KBM-7 (cell line): ENCODE measurements at regions not wholly inside any gene's neighbourhood (a gene's known extent, or its start where the extent isn't known, plus 50 kb on each side); places are given as distances from the start of the nearest gene placed in this dataset.

ENCODE experiments used
- DNase-seq: peaks from one replicate; pipeline ENCODE4 v3.0.0-alpha.2; 2015
- in situ Hi-C: fragments of 300-500 bp; cut with MboI; formaldehyde crosslinking; loops from 2 replicates; pipeline ENCODE4 v1.14.3; 2020; ENCODE audit warnings: low sequenced_read_pairs, low pct_unique_long_range_greater_than_20kb, mixed read lengths

DNA sequence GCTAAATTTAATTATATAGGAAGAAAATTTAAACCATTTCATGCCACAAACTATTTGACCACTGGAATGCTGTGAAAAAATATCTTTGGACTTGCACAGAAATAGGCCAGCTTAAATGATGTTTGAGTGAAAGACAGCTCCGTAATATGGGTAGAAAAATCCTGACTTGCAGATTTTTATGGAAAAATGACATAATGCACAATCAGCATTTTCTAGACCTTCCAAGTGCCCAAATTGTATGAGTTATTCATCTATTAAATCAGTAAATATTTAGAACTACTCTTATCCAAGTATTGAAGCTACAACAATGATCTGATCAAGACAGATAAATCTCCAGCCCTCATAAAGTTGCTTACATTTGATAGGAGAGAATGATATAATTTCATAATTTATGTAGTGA lies 691.1 kb upstream of the DDX18 start:
- in situ Hi-C loops, result no loop called here
- no peak for DNase-seq

DNA sequence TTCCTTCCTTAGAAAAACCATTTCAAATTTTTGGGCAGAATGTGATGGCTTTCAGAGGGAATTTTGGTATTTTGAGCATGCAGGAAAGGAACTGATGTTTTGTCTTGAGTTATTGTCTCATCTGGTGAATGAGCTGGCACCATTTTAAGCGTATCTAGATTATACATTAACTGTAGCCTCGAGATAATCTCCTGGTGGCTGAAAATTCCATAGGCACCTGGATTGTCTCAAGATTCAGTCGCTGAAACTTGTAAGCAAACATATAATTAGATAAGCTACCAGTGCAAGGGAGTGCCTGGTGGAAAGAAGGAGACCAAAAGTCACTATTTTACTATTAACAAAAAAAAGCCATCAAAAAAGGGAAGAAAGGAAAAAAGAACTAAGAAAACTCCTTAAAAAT lies 687.8 kb upstream of the DDX18 start:
- in situ Hi-C loops, result no loop called here
- DNase-seq, result no peak

GRCh38 chr2:117127680-117128079 lies 686.8 kb upstream of the DDX18 start:
- in situ Hi-C loops, result no loop called here
- DNase-seq, result no peak

DNA sequence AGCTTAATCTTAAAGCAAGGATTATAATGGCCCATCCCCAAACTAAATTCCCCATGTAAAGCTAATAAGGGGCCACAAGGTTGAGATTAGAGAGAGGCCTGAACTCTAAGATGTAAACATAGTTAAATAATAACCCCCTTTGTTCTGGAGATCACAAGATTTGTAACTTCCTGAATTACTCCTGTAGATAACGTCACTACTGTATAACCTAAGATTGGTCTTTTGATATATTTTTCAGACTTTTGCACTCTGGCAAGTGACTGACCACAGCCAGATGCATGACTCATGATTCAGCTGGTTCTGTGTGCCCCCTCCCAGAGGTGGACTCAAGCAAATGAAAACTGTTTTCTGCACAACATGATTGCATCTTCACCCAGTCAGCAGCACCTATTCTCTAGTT lies 686.0 kb upstream of the DDX18 start:
- in situ Hi-C loops, result no loop called here
- no peak for DNase-seq

- in situ Hi-C loops, result no loop called here
- no peak for DNase-seq
These were observed 677.1 kb upstream of the DDX18 start for GRCh38 chr2:117137371-117137770.

DNA sequence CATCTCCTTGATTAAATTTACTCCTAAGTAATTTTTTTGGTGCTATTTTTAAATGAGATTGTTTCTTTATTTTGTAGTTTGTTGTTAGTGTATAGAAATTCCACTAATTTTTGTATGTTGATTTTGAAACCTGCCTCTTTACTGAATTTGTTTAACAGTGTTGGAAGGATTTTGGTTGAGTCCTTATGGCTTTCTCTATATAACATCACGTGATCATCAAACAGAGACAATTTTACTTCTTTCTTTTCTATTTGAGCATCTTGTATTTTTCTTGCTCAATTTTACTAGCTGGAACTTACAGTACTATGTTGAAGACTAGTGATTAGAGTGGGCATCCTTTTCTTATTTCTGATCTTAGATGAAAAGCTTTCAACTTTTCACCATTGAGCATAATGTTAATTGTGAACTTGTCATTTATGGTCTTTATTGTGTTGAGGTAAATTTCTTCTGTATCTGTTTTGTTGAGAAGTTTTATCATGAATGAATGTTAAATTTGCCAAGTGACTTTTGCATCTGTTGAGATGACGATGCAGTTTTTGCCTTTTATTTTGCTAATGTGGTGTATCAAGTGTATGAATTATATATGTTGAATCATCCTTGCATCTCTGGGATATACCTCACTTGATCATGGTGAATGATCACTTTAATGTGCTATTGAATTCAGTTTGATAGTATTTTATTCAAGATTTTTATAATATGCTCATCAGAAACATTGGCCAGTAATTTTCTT lies 645.3 kb upstream of the DDX18 start:
- in situ Hi-C loops, result no loop called here
- no peak for DNase-seq

DNA sequence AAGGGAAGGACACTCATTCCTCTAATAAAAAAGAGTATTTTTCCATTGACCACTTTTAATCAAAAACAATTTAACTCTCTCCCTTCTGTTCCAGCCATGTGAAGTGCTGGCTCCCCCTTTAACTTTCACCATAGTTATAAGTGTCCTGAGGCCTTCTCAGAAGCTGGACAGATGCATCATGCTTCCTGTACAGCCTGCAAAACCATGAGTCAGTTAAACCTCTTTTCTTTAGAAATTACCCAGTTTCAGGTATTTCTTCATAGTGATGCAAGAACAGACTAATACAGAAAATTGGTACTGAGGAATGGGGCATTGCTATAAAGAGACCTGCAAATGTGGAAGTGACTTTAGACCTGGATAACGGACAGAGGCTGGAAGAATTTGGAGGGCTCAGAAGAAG lies 643.6 kb upstream of the DDX18 start:
- DNase-seq, result no peak
- in situ Hi-C loops, result no loop called here

DNA sequence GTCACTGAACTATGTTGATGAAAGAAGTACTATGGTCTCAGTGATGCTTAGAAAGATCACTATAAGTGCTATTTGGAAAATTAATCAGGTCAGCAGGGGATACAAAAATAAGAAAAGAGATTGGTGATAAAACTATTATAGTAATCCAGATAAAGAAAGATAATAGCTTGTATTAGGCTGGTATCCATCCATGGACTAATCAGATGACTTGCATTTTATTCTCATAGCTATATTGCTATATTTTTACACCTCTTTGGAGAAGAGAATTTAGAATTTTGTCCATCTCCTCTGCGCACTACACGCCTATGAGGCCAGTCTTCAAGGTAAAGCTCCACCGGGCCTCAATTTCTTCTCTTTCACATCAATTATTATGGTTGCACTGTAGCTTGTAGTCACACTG lies 635.1 kb upstream of the DDX18 start:
- no peak for DNase-seq

GRCh38 chr2:117190856-117191559 lies 623.5 kb upstream of the DDX18 start:
- in situ Hi-C loops, result no loop called here
- no peak for DNase-seq

More for the DNA sequence above, 635.1 kb upstream of the DDX18 start:
- in situ Hi-C loops, result no loop called here

DNA sequence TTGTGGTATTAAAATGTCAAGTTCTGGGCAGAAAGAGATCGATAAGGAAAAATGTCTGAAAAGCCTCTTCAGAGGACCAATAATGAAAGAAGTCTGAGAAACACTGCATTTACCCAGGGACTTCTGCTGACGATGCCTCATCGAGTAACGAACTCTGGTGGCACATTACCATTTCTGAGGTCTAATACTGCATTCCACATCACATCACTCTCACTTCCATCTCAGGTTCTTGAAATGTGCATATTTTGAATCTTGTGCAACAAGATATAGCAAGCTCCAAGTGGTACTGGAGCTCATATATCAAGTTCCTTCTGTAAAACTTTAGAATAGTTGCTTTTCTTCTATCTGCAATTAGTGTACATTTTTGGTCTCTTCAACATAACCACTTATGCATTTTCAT lies 619.1 kb upstream of the DDX18 start:
- DNase-seq, result no peak
- in situ Hi-C loops, result no loop called here

DNA sequence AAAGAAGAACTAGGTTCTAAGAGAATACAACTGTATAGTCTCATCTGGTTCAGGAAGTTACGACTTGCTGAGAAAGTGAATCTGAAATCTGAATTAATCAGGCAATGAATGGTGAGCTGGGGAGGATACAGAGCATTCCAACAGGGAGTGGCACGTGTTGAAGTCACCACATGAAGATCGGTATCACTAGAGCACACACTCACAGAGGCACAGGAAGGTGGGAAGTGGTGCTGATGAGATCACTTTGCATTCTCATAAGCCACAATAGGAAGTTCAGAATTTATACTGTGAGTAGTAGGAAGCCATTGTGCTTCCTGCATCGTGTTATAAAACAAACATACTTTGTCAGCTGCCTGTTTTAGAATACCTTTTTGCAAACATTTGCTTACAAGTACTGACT lies 615.0 kb upstream of the DDX18 start:
- in situ Hi-C loops, result no loop called here
- DNase-seq, result no peak

DNA sequence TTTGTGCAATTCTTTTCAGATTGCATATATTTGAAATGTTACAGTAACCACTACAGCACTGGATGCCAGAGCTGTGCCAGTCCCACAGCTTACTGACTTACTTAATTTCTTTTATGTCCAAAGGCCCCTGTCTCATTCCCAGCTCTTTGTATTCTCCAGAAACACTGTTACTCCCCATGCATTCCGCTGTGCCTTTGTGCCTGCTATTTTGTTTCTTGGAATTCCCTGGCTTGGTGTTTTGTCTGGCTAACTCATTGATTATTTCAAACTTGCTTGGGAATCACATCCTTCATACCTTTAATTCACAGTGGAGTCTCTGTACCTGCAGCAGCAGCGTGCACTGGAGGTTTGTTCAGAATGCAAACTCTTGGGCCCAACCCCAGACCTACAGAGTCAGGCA lies 601.9 kb upstream of the DDX18 start:
- no peak for DNase-seq
- in situ Hi-C loops, result no loop called here

GRCh38 chr2:117217145-117217544 lies 597.3 kb upstream of the DDX18 start:
- in situ Hi-C loops, result no loop called here

DNA sequence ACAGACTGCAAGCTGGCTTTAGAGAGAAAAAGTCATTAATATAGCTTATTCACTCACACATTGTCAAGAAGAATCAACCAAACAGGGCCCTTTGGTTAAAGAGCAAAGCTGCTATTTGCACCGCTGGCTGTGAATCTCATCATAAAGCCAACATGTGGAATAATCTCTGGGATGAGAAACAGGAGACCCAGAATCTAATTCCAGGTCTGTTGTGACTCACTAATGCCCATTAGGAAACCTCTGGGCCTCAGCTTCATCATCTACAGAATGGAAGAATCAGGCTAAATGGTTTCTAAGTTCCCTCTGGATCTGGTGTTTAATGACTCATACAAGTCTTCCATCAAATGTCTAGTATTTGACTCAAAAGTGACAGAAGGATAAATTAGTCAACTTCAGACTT lies 591.7 kb upstream of the DDX18 start:
- in situ Hi-C loops, result no loop called here
- no peak for DNase-seq

More at GRCh38 chr2:117217145-117217544, 597.3 kb upstream of the DDX18 start:
- DNase-seq, result no peak

DNA sequence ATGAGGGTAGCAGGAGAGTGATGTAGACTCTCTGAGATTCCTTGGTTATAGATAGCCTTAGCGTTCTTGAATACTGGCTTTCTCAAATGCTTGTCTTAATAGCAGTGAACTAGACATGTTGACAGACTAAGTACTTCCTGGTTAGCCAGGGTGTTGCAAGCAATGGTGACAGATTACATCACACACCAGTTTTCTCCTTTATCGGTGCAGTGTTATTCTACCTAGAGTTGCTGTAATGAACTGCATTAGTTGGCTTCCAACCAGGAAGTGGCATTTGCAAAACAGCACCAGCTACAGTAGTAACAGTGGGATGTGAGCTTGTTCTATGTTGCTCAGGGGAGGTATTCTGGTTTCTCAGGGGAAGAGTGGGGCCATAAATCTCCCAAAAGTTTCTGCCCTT lies 582.2 kb upstream of the DDX18 start:
- in situ Hi-C loops, result no loop called here
- DNase-seq, result no peak

GRCh38 chr2:117257362-117257761 lies 557.1 kb upstream of the DDX18 start:
- no peak for DNase-seq
- in situ Hi-C loops, result no loop called here

- in situ Hi-C loops, result no loop called here
- DNase-seq, result no peak
These were observed 544.9 kb upstream of the DDX18 start for GRCh38 chr2:117269574-117269973.

GRCh38 chr2:117271631-117272030 lies 542.9 kb upstream of the DDX18 start:
- in situ Hi-C loops, result no loop called here
- DNase-seq, result no peak

DNA sequence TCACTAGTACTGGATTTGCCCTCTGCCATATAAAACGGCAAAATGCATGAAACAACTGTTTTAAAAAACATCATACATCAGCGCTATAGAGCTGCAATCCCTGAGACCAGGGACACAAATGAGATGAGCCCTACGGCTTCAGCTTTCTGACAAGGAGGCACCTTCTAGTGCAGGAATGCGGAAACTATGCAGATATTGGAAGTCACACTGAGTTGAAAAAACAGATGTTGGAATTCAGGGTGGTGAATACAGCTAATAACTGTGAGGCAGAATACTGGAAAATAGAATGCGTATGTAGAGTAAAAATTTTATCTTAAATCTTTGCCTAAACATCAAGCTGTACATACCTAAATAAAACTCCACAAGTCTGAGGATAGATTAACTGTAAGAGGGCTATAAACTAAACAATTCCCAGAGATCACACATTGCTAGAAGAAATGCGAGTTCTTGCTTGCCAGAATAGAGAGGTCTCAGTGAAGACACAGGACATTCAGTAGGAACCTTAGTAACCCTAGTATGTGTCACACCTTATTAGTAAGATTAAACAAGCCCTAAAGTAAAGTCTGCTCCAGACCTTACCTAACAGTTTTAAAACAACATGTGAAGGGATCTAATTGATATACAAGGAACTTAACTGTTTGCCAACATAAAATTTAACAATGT lies 541.4 kb upstream of the DDX18 start:
- no peak for DNase-seq
- in situ Hi-C loops, result no loop called here

GRCh38 chr2:117293012-117293411 lies 521.5 kb upstream of the DDX18 start:
- DNase-seq, result no peak
- in situ Hi-C loops, result no loop called here
